NCI-H187 treated with DMSO at 0.1 percent for 48 hours (cell line): ENCODE measurements at regions not wholly inside any gene's neighbourhood (a gene's known extent, or its start where the extent isn't known, plus 50 kb on each side); places are given as distances from the start of the nearest gene placed in this dataset.

Experiments used
- DNase-seq: peaks from one replicate; lab custom pipeline; 2025; lab: John Stamatoyannopoulos, UW

GRCh38 chr10:131774681-131775085, 126.1 kb upstream of the PPP2R2D start:
- DNase-seq: no peak

GRCh38 chr10:131775433-131775832, 125.4 kb upstream of the PPP2R2D start:
- no peak for DNase-seq

- DNase-seq: no peak
Measured at GRCh38 chr10:131775833-131776232, 125.0 kb upstream of the PPP2R2D start.

GRCh38 chr10:131776496-131776895, 124.3 kb upstream of the PPP2R2D start:
- DNase-seq: no peak

GRCh38 chr10:131777162-131777561, 123.6 kb upstream of the PPP2R2D start:
- DNase-seq: no peak

- DNase-seq: no peak
Measured at GRCh38 chr10:131777921-131778320, 122.9 kb upstream of the PPP2R2D start.

GRCh38 chr10:131778385-131778784, 122.4 kb upstream of the PPP2R2D start:
- DNase-seq: no peak

- no peak for DNase-seq
Measured at GRCh38 chr10:131778842-131779241, 122.0 kb upstream of the PPP2R2D start.

- no peak for DNase-seq
Measured at GRCh38 chr10:131779661-131780394, 121.0 kb upstream of the PPP2R2D start.

- no peak for DNase-seq
Measured at GRCh38 chr10:131781076-131781475, 119.7 kb upstream of the PPP2R2D start.

- no peak for DNase-seq
Measured at GRCh38 chr10:131781791-131782190, 119.0 kb upstream of the PPP2R2D start.

- DNase-seq: no peak
Measured at GRCh38 chr10:131784363-131785120, 116.3 kb upstream of the PPP2R2D start.

GRCh38 chr10:131785121-131785460, 115.7 kb upstream of the PPP2R2D start:
- DNase-seq: no peak

- DNase-seq: no peak
Measured at GRCh38 chr10:131786756-131787605, 113.8 kb upstream of the PPP2R2D start.

GRCh38 chr10:131787961-131788360, 112.8 kb upstream of the PPP2R2D start:
- DNase-seq: no peak

GRCh38 chr10:131788386-131788785, 112.4 kb upstream of the PPP2R2D start:
- DNase-seq: no peak

- DNase-seq: no peak
Measured at GRCh38 chr10:131789516-131789915, 111.3 kb upstream of the PPP2R2D start.

GRCh38 chr10:131790021-131790420, 110.8 kb upstream of the PPP2R2D start:
- DNase-seq: no peak

GRCh38 chr10:131792011-131792651, 108.7 kb upstream of the PPP2R2D start:
- no peak for DNase-seq

GRCh38 chr10:131792809-131793208, 108.0 kb upstream of the PPP2R2D start:
- no peak for DNase-seq

- DNase-seq: no peak
Measured at GRCh38 chr10:131795761-131796160, 105.0 kb upstream of the PPP2R2D start.

- no peak for DNase-seq
Measured at GRCh38 chr10:131797626-131798025, 103.2 kb upstream of the PPP2R2D start.
